HEK293 (cell line): ENCODE measurements at regions not wholly inside any gene's neighbourhood (a gene's known extent, or its start where the extent isn't known, plus 50 kb on each side); places are given as distances from the start of the nearest gene placed in this dataset.

Source experiments
- ZBTB1 ChIP-seq: fragments of 450-650 bp; formaldehyde crosslinking; IDR thresholded peaks from 2 replicates; pipeline ENCODE4 v1.5.1; 2016; ENCODE audit warnings: missing biosample characterization, missing genetic modification characterization
- ZNF140 ChIP-seq: fragments of 450-650 bp; formaldehyde crosslinking; IDR thresholded peaks from 2 replicates; pipeline ENCODE4 v1.5.1; 2016; ENCODE audit warnings: missing biosample characterization, missing genetic modification characterization
- ZNF48 ChIP-seq: fragments of 450-650 bp; formaldehyde crosslinking; IDR thresholded peaks from 2 replicates; pipeline ENCODE4 v1.5.1; 2016; ENCODE audit warnings: missing biosample characterization, missing genetic modification characterization
- ZNF561 ChIP-seq: fragments of 450-650 bp; IDR thresholded peaks from 2 replicates; pipeline ENCODE4 v1.5.1; 2018; ENCODE audit warnings: missing biosample characterization, missing genetic modification characterization, borderline replicate concordance
- TF ChIP-seq, protein P1 (sequence below): fragments of 450-650 bp; formaldehyde crosslinking; IDR thresholded peaks from 2 replicates; pipeline ENCODE4 v1.5.1; 2016; ENCODE audit warnings: missing biosample characterization, missing genetic modification characterization

- no peak for TF ChIP-seq ZBTB1 (tag by site-specific recombination)
- TF ChIP-seq, protein P1, sequence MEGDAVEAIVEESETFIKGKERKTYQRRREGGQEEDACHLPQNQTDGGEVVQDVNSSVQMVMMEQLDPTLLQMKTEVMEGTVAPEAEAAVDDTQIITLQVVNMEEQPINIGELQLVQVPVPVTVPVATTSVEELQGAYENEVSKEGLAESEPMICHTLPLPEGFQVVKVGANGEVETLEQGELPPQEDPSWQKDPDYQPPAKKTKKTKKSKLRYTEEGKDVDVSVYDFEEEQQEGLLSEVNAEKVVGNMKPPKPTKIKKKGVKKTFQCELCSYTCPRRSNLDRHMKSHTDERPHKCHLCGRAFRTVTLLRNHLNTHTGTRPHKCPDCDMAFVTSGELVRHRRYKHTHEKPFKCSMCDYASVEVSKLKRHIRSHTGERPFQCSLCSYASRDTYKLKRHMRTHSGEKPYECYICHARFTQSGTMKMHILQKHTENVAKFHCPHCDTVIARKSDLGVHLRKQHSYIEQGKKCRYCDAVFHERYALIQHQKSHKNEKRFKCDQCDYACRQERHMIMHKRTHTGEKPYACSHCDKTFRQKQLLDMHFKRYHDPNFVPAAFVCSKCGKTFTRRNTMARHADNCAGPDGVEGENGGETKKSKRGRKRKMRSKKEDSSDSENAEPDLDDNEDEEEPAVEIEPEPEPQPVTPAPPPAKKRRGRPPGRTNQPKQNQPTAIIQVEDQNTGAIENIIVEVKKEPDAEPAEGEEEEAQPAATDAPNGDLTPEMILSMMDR (tag by site-specific recombination) = no peak
- no peak for TF ChIP-seq ZNF48
- TF ChIP-seq ZNF140 (tag by site-specific recombination) = no peak
- no peak for TF ChIP-seq ZNF561 (tag by site-specific recombination)
Measured at GRCh38 chr2:116787848-116788247, 1026.6 kb upstream of the DDX18 start.
